Naive thymus-derived CD4-positive, alpha-beta T cell (primary cell): ENCODE measurements at regions not wholly inside any gene's neighbourhood (a gene's known extent, or its start where the extent isn't known, plus 50 kb on each side); places are given as distances from the start of the nearest gene placed in this dataset.
A peak's percentile ranks its signal among the peaks of the same experiment; 100 is the strongest.
"Not testable (repeated sequence)": the region's sequence is repeated elsewhere in the genome, so short reads cannot be mapped to it uniquely, and the experiment has no call there.

Experiments used
- ATAC-seq: fragments of 150-1000 bp; cut with Tn5 transposase; 2 replicates; pipeline ENCODE4 v1.10.0; 2021; ENCODE audit warnings: mild to moderate bottlenecking, moderate library complexity
- CTCF ChIA-PET: fragments of 350-600 bp; sonication (Branson Sonifier 250); formaldehyde crosslinking; loops from one replicate; lab custom pipeline; 2021; ENCODE audit warnings: antibody characterized with exemption; lab: Charles Lee
- POLR2A ChIA-PET: fragments of 350-600 bp; sonication (Branson Sonifier 250); formaldehyde crosslinking; loops from one replicate; lab custom pipeline; 2021; ENCODE audit warnings: antibody characterized with exemption, inconsistent platforms; lab: Charles Lee
- DNase-seq, 9 donors: peaks; one replicate each; pipeline versions ENCODE4 v3.0.0 to v3.0.0-alpha.2; 2020 to 2022; ENCODE audit warnings: mixed read lengths in 1 of 9
- H3K27ac ChIP-seq: one replicate; pipeline ENCODE4 v1.7.0; 2013; ENCODE audit warnings: mild to moderate bottlenecking, low read depth, low read length, moderate library complexity
- H3K27me3 ChIP-seq, 2 donors: one replicate each; pipeline ENCODE4 v1.7.0; 2013; ENCODE audit warnings: low read length in 2 of 2, mild to moderate bottlenecking in 2 of 2, moderate library complexity in 2 of 2; ENCODE audit not compliant: control insufficient read depth in 2 of 2, insufficient read depth in 2 of 2
- H3K36me3 ChIP-seq, 3 experiments: 1 replicate in 2 of 3; 2 replicates in 1 of 3; pipeline ENCODE4 v1.7.0; 2013; ENCODE audit warnings: low read length in 3 of 3, mild to moderate bottlenecking in 3 of 3, moderate library complexity in 1 of 3; ENCODE audit not compliant: insufficient read depth in 3 of 3, control insufficient read depth in 2 of 3
- H3K4me1 ChIP-seq, 2 donors: one replicate each; pipeline ENCODE4 v1.7.0; 2013; ENCODE audit warnings: low read length in 2 of 2, mild to moderate bottlenecking in 2 of 2, moderate library complexity in 1 of 2; ENCODE audit not compliant: control insufficient read depth in 2 of 2, insufficient read depth in 2 of 2
- H3K4me3 ChIP-seq: 2 replicates; pipeline ENCODE4 v1.7.0; 2013; ENCODE audit warnings: mild to moderate bottlenecking, low read length
- H3K9me3 ChIP-seq, 3 experiments: 1 replicate in 2 of 3; 2 replicates in 1 of 3; pipeline ENCODE4 v1.7.0; 2013; ENCODE audit warnings: low read length in 3 of 3; ENCODE audit not compliant: control insufficient read depth in 2 of 3
- H3K27ac Mint-ChIP-seq, 9 donors: one replicate each; pipeline ENCODE4 v1.8.0; 2020 to 2022; ENCODE audit warnings: mixed read lengths in 9 of 9, mild to moderate bottlenecking in 8 of 9, moderate library complexity in 5 of 9, inconsistent platforms in 2 of 9
- H3K27me3 Mint-ChIP-seq, 5 donors: one replicate each; pipeline ENCODE4 v1.8.0; 2021 to 2022; ENCODE audit warnings: mixed read lengths in 5 of 5, mild to moderate bottlenecking in 1 of 5
- H3K36me3 Mint-ChIP-seq, 5 donors: one replicate each; pipeline ENCODE4 v1.8.0; 2020 to 2022; ENCODE audit warnings: mixed read lengths in 5 of 5, mild to moderate bottlenecking in 3 of 5, inconsistent platforms in 1 of 5
- H3K4me1 Mint-ChIP-seq, 7 donors: one replicate each; pipeline ENCODE4 v1.8.0; 2020 to 2022; ENCODE audit warnings: mixed read lengths in 7 of 7, mild to moderate bottlenecking in 3 of 7, inconsistent platforms in 1 of 7
- H3K4me3 Mint-ChIP-seq, 10 donors: one replicate each; pipeline ENCODE4 v1.8.0; 2020 to 2022; ENCODE audit warnings: mild to moderate bottlenecking in 10 of 10, mixed read lengths in 10 of 10, moderate library complexity in 6 of 10, inconsistent platforms in 2 of 10
- H3K9me3 Mint-ChIP-seq, 11 donors: one replicate each; pipeline ENCODE4 v1.8.0; 2020 to 2022; ENCODE audit warnings: mixed read lengths in 11 of 11, mild to moderate bottlenecking in 4 of 11, inconsistent platforms in 1 of 11, moderate library complexity in 1 of 11
- intact Hi-C, 2 donors: fragments of 100-400 bp; cut with micrococcal nuclease; formaldehyde crosslinking; loops; one replicate each; pipeline ENCODE4 v1.15.1; 2023

GRCh38 chr5:62752998-62753367 lies 174.4 kb downstream of the LRRC70 start:
- Mint-ChIP-seq H3K27me3 (peaks cover 0 to 25% (median 18%) of the 10 kb centered on the region in 5 donors), H3K9me3 (peaks cover 0 to 38% (median 5%) of the 10 kb centered on the region in 11 donors)
- H3K4me3 ChIP-seq, intact Hi-C loops, H3K4me1 Mint-ChIP-seq, H3K36me3 ChIP-seq, ATAC-seq, H3K27ac ChIP-seq, CTCF ChIA-PET, H3K9me3 ChIP-seq, H3K27ac Mint-ChIP-seq, H3K4me3 Mint-ChIP-seq, H3K4me1 ChIP-seq, POLR2A ChIA-PET, DNase-seq, H3K36me3 Mint-ChIP-seq, H3K27me3 ChIP-seq: not testable (repeated sequence)

DNA sequence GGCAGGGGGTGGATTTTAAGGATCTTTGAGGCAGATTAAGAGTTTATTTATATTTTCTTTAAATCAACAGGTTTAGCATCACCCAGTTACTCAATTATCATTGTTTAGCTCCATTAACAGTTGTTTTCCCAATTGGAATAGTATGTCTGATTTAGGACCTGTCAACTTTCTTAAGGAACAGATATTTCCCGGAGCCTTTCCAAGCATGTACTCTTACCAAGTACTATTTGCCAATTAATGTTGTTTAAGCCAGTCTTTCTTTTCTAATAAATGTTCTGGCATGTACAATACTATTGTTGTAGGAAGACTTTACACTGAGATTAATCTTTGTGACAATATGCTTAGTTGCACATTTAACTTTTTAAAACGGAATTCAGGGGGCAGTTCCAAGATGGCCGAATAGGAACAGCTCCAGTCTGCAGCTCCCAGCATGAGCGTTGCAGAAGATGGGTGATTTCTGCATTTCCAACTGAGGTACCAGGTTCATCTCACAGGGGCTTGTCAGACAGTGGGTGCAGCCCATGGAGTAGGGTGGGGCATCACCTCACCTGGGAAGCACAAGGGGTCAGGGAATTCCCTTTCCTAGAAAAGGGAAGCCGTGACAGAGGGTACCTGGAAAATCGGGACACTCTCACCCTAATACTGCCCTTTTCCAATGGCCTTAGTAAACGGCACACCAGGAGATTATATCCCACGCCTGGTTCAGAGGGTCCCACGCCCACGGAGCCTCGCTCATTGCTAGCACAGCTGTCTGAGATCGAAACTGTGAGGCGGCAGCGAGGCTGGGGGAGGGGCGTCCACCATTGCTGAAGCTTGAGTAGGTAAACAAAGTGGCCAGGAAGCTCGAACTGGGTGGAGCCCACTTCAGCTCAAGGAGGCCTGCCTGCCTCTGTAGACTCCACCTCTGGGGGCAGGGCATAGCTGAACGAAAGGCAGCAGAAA lies 173.7 kb downstream of the LRRC70 start:
- H3K4me3 ChIP-seq, H3K36me3 Mint-ChIP-seq, H3K4me3 Mint-ChIP-seq, DNase-seq, H3K27me3 ChIP-seq, H3K36me3 ChIP-seq, H3K27ac Mint-ChIP-seq, CTCF ChIA-PET, H3K4me1 Mint-ChIP-seq, H3K9me3 ChIP-seq, POLR2A ChIA-PET, intact Hi-C loops, H3K27ac ChIP-seq, ATAC-seq, H3K4me1 ChIP-seq: not testable (repeated sequence)
- Mint-ChIP-seq H3K9me3 (peaks cover 0 to 36% (median 5%) of the 10 kb centered on the region in 11 donors), H3K27me3 (peaks cover 0 to 28% (median 18%) of the 10 kb centered on the region in 5 donors)

DNA sequence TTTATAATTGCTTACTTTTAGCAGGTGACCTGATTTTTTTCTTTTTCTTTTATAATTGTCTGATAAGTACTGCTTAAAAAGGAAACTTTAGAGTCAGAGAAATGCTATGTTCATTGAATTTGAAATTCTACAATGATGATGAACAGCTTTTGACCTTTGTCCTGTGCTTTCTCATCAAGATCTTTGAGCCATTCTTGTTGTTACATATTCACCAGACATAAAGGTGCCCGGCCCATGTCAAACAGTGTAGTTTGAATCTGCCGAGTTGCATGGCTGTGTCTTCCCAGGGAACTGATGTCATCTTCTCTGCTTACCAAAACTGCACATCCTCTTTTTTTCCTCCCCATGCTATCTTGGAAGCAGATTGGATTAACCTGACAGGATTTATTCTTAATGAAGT lies 163.6 kb downstream of the LRRC70 start:
- POLR2A ChIA-PET = no interaction called here
- ATAC-seq (no peak), DNase-seq (no peak)

DNA sequence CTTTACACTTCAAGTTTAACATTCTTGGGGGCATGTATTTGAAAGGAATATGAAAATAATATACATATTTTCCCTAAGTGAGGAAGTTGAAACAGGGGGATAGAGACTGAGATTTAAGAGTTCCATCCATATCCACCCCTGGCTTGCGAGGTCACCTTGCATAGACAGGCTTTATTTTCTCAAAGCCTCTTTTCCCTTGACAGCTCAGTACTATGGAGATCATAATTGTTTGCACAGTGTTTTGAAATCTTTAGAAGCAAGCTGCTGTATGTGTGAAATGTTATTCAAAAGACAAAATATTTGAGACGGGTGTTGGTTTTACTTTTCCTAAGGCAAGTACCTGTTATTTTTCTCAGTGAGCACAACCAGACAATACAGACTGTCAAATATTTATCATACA lies 163.1 kb downstream of the LRRC70 start:
- Histone ChIP-seq H3K4me1 (no peaks in the 10 kb centered on the region), H3K4me3 (no peak overlapping the region), H3K36me3 (no peaks in the 10 kb centered on the region), H3K27me3 (no peaks in the 10 kb centered on the region), H3K27ac (no peak overlapping the region), H3K9me3 (no peaks in the 10 kb centered on the region)
- ChIA-PET CTCF (no interaction called here), POLR2A (no interaction called here)
- Mint-ChIP-seq H3K27ac (no peak overlapping the region), H3K4me3 (no peak overlapping the region), H3K36me3 (no peaks in the 10 kb centered on the region), H3K9me3 (no peaks in the 10 kb centered on the region), H3K27me3 (peaks cover 0 to 20% (median 6%) of the 10 kb centered on the region in 5 donors), H3K4me1 (no peaks in the 10 kb centered on the region)
- DNase-seq (no peak), ATAC-seq (no peak)
- intact Hi-C loops = no loop called here

More for the DNA sequence above, 163.6 kb downstream of the LRRC70 start:
- Histone ChIP-seq H3K4me3 (no peak overlapping the region), H3K4me1 (no peaks in the 10 kb centered on the region), H3K9me3 (no peaks in the 10 kb centered on the region), H3K27me3 (no peaks in the 10 kb centered on the region), H3K27ac (no peak overlapping the region), H3K36me3 (no peaks in the 10 kb centered on the region)
- H3K4me1 Mint-ChIP-seq = no peaks in the 10 kb centered on the region
- H3K36me3 Mint-ChIP-seq = no peaks in the 10 kb centered on the region
- intact Hi-C loops = no loop called here
- H3K27me3 Mint-ChIP-seq = peaks cover 0 to 16% (median 6%) of the 10 kb centered on the region in 5 donors
- no peak overlapping the region for H3K4me3 Mint-ChIP-seq
- CTCF ChIA-PET = no interaction called here
- H3K9me3 Mint-ChIP-seq = no peaks in the 10 kb centered on the region
- no peak overlapping the region for H3K27ac Mint-ChIP-seq

GRCh38 chr5:62737766-62738165 lies 159.1 kb downstream of the LRRC70 start:
- no peaks in the 10 kb centered on the region for H3K9me3 ChIP-seq
- Mint-ChIP-seq H3K9me3 (peaks cover 0 to 15% (median 9%) of the 10 kb centered on the region in 11 donors), H3K27ac (no peak overlapping the region), H3K36me3 (no peaks in the 10 kb centered on the region), H3K4me1 (no peaks in the 10 kb centered on the region), H3K27me3 (peaks cover 6 to 26% (median 16%) of the 10 kb centered on the region in 5 donors), H3K4me3 (no peak overlapping the region)
- no peaks in the 10 kb centered on the region for H3K27me3 ChIP-seq
- no peak overlapping the region for H3K4me3 ChIP-seq
- ChIA-PET CTCF (no interaction called here), POLR2A (no interaction called here)
- H3K4me1 ChIP-seq = no peaks in the 10 kb centered on the region
- ATAC-seq = no peak
- H3K27ac ChIP-seq = no peak overlapping the region
- H3K36me3 ChIP-seq = no peaks in the 10 kb centered on the region
- no peak for DNase-seq
- intact Hi-C loops = no loop called here

GRCh38 chr5:62732677-62733121 lies 154.1 kb downstream of the LRRC70 start:
- no peaks in the 10 kb centered on the region for H3K36me3 Mint-ChIP-seq
- H3K36me3 ChIP-seq = no peaks in the 10 kb centered on the region
- peaks cover 4 to 29% (median 12%) of the 10 kb centered on the region in 5 donors for H3K27me3 Mint-ChIP-seq
- ATAC-seq (peak; percentile 55), DNase-seq (no peak)
- no peak overlapping the region for H3K4me3 Mint-ChIP-seq
- CTCF ChIA-PET = no interaction called here
- H3K9me3 ChIP-seq = no peaks in the 10 kb centered on the region
- no peaks in the 10 kb centered on the region for H3K27me3 ChIP-seq
- H3K9me3 Mint-ChIP-seq = peaks cover 0 to 15% (median 10%) of the 10 kb centered on the region in 11 donors
- H3K4me1 ChIP-seq = no peaks in the 10 kb centered on the region
- intact Hi-C loops = no loop called here
- POLR2A ChIA-PET = no interaction called here
- no peak overlapping the region for H3K27ac ChIP-seq
- H3K4me1 Mint-ChIP-seq = peaks cover 0 to 10% (median 0%) of the 10 kb centered on the region in 7 donors
- no peak overlapping the region for H3K27ac Mint-ChIP-seq
- no peak overlapping the region for H3K4me3 ChIP-seq

DNA sequence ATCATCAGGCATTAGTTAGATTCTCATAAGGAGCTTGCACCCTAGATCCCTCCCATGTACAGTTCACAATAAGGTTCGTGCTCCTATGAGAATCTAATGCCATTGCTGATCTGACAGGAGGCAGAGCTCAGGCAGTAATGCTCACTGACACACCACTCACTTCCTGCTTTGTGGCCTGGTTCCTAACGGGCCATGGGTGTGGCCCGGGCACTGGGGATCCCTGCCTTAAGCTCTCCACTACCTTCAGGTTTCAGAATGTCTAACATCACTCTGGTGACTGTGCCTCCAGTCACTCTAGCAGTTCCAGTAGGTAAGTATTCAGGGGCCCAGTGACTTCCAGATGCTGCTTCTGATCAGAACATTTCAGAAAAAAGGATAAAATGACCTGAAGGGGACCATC lies 152.4 kb downstream of the LRRC70 start:
- intact Hi-C loops = no loop called here
- H3K4me3 ChIP-seq = no peak overlapping the region
- POLR2A ChIA-PET = no interaction called here
- ATAC-seq (peak; percentile 69), DNase-seq (no peak)
- H3K4me1 ChIP-seq = no peaks in the 10 kb centered on the region
- no peaks in the 10 kb centered on the region for H3K27me3 ChIP-seq
- H3K27me3 Mint-ChIP-seq = peaks cover 2 to 22% (median 8%) of the 10 kb centered on the region in 5 donors
- CTCF ChIA-PET = no interaction called here
- no peaks in the 10 kb centered on the region for H3K9me3 ChIP-seq
- H3K4me1 Mint-ChIP-seq = peaks cover 0 to 10% (median 0%) of the 10 kb centered on the region in 7 donors
- peak overlapping the region in 1 of 10 donors; percentile 1 for H3K4me3 Mint-ChIP-seq
- H3K36me3 Mint-ChIP-seq = no peaks in the 10 kb centered on the region
- H3K27ac ChIP-seq = no peak overlapping the region
- peaks cover 0 to 15% (median 10%) of the 10 kb centered on the region in 11 donors for H3K9me3 Mint-ChIP-seq
- no peaks in the 10 kb centered on the region for H3K36me3 ChIP-seq
- H3K27ac Mint-ChIP-seq = no peak overlapping the region
